Kidney (tissue), 13 donors: ENCODE measurements at regions not wholly inside any gene's neighbourhood (a gene's known extent, or its start where the extent isn't known, plus 50 kb on each side); places are given as distances from the start of the nearest gene placed in this dataset.

Experiments
- DNase-seq, 5 donors: peaks; one replicate each; pipeline ENCODE4 v3.0.0-alpha.2; 2013 to 2020
- FAIRE-seq: peaks from 2 replicates; lab custom pipeline; 2012; peaks lifted over from hg19 to GRCh38; lab: Jason Lieb, UNC
- H3K27ac ChIP-seq, 2 donors: one replicate each; pipeline ENCODE4 v1.7.0; 2013; ENCODE audit warnings: low read depth in 2 of 2, low read length in 2 of 2, inconsistent platforms in 1 of 2
- H3K27me3 ChIP-seq: one replicate; pipeline ENCODE4 v1.7.1; 2013; ENCODE audit warnings: low read length, inconsistent platforms; ENCODE audit not compliant: control insufficient read depth, insufficient read depth
- H3K36me3 ChIP-seq, 3 donors: one replicate each; pipeline versions ENCODE4 v1.7.0 to v1.7.1; 2013; ENCODE audit warnings: low read length in 3 of 3, control low read depth in 1 of 3, inconsistent platforms in 1 of 3; ENCODE audit not compliant: insufficient read depth in 3 of 3, control insufficient read depth in 2 of 3
- H3K4me1 ChIP-seq, 3 donors: one replicate each; pipeline versions ENCODE4 v1.7.0 to v1.7.1; 2013; ENCODE audit warnings: low read length in 3 of 3, inconsistent platforms in 1 of 3, low read depth in 1 of 3; ENCODE audit not compliant: control insufficient read depth in 2 of 3, insufficient read depth in 2 of 3
- H3K4me3 ChIP-seq, 3 donors: one replicate each; pipeline versions ENCODE4 v1.7.0 to v1.8.1; 2013; ENCODE audit warnings: low read length in 3 of 3, control low read depth in 1 of 3, inconsistent platforms in 1 of 3
- H3K9ac ChIP-seq, 3 donors: one replicate each; pipeline versions ENCODE4 v1.7.0 to v1.7.1; 2013; ENCODE audit warnings: low read length in 3 of 3, control low read depth in 1 of 3, inconsistent platforms in 1 of 3
- H3K9me3 ChIP-seq, 3 donors: one replicate each; pipeline versions ENCODE4 v1.7.0 to v1.7.1; 2013; ENCODE audit warnings: low read length in 3 of 3, control low read depth in 1 of 3, inconsistent platforms in 1 of 3; ENCODE audit not compliant: control insufficient read depth in 2 of 3, insufficient read depth in 1 of 3
- intact Hi-C: fragments of 100-400 bp; cut with DNase I; formaldehyde crosslinking; loops from one replicate; pipeline ENCODE4 v1.11.1; 2022
- TF ChIP-seq, protein P1 (sequence below): IDR thresholded peaks from 3 replicates; pipeline ENCODE4 v1.5.1; 2012; ENCODE audit warnings: mild to moderate bottlenecking, moderate library complexity, borderline replicate concordance; ENCODE audit not compliant: insufficient read depth; ENCODE audit errors: extremely low read depth
- donor health status: control.
- donor health status: control.
- donor health status: control.
- donor health status: control.
- donor health status: control.
- donor health status: DM: yes; HTN: yes; CAD: no.
- donor health status: Normal renal cell carcinoma (clear cell type).

DNA sequence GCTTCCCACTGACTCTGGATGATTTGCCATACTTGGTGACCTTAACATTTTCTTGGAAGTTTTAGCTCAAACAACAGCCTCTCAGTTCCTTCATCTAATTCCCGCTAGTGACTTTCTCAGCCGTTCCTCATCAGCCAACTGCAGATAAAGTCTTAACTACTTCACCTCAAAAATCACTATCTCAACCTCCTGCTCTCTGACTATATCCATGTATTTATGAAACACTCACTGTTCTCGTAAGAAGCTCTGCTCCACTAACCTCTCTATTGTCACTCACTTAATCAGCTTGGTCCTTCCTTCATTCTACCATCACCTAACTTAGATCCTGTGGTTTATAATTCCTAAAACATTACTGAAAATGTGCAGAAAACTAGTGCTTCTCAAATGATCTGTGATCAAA is 1551.6 kb downstream of the MRPL39 start:
- Histone ChIP-seq H3K4me1 (no peaks in the 10 kb centered on the region), H3K36me3 (no peaks in the 10 kb centered on the region), H3K27ac (no peak overlapping the region), H3K9me3 (no peaks in the 10 kb centered on the region), H3K4me3 (no peak overlapping the region), H3K9ac (no peak overlapping the region), H3K27me3 (no peaks in the 10 kb centered on the region)
- FAIRE-seq: no peak
- intact Hi-C loops: no loop called here
- no peak for DNase-seq
- TF ChIP-seq, protein P1, sequence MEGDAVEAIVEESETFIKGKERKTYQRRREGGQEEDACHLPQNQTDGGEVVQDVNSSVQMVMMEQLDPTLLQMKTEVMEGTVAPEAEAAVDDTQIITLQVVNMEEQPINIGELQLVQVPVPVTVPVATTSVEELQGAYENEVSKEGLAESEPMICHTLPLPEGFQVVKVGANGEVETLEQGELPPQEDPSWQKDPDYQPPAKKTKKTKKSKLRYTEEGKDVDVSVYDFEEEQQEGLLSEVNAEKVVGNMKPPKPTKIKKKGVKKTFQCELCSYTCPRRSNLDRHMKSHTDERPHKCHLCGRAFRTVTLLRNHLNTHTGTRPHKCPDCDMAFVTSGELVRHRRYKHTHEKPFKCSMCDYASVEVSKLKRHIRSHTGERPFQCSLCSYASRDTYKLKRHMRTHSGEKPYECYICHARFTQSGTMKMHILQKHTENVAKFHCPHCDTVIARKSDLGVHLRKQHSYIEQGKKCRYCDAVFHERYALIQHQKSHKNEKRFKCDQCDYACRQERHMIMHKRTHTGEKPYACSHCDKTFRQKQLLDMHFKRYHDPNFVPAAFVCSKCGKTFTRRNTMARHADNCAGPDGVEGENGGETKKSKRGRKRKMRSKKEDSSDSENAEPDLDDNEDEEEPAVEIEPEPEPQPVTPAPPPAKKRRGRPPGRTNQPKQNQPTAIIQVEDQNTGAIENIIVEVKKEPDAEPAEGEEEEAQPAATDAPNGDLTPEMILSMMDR: no peak

DNA sequence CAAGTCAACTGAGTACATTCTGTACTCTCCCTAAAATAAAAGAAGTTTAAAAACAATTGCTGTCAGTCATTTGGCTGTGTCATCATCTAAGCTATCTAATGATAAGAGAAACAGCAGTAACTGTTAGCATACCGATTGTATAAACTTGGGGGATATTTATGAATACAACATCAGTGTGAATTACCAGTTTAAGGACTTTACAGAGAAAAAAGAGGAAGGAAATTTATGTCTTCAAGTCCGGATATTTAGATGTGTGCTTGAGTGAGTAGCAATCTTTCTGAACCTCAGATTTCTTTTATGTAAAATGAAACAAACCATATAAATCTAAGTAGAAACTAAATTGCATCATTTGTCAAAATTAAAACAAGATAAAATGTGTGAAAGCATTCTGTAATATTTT is 1557.0 kb downstream of the MRPL39 start:
- DNase-seq (no peak), FAIRE-seq (no peak)
- Histone ChIP-seq H3K27ac (no peak overlapping the region), H3K4me3 (no peak overlapping the region), H3K9ac (no peak overlapping the region), H3K9me3 (no peaks in the 10 kb centered on the region), H3K27me3 (no peaks in the 10 kb centered on the region), H3K36me3 (no peaks in the 10 kb centered on the region), H3K4me1 (no peaks in the 10 kb centered on the region)
- TF ChIP-seq, protein P1: no peak
- intact Hi-C loops: no loop called here

DNA sequence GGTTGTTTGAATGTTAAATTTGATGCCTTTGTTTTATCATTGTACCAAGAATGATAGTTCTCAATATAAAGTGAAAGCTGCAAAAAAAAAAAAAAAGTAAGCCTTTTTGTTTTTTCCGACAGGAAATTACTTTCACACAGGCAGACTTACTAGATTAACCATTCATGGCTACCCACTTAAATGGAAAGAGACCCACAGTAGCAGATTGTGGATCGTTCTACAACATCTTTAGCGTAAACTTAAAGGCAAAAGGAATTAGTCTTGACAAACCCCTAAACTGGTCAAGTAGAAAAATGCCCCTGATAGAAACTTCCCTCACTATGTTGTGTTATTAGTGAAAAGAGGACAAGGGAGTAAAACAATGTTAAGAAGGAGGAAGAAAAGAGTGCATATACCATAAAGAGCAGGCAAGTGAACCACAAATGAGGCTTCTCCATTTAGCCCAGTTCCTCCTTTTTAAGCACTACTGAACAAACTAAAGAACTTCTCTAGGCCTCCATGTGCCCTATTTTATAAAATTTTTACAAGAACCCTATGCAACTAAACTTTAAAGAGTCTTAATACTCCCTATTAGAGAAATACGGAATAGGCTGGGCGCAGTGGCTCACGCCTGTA is 1560.3 kb downstream of the MRPL39 start:
- Histone ChIP-seq H3K27ac (no peak overlapping the region), H3K4me1 (no peaks in the 10 kb centered on the region), H3K27me3 (no peaks in the 10 kb centered on the region), H3K4me3 (no peak overlapping the region), H3K9ac (no peak overlapping the region), H3K9me3 (no peaks in the 10 kb centered on the region), H3K36me3 (no peaks in the 10 kb centered on the region)
- intact Hi-C loops: no loop called here
- peak in 1 of 5 donors; percentile 4 for DNase-seq
- FAIRE-seq: no peak
- TF ChIP-seq, protein P1: no peak

DNA sequence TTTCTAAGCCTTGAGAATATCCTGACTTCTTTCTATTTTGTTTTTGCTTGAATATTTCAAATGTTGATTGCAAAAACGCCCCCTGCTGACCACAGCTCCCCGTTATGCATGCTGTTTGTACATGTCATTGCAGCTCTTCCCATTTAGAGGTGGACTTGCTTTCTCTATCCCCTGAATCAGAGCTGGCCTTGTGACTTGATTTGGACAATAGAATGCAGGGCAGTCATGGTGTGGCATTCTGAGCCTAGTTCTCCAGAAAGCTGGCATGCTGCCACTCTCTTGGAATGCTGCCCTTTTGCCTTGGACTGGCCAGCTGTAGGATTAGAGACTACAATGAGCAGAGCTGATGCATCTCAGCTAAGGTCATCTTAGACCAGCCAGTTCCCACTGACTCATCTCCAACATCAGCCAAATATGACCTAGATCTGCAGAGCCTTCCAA is 1561.5 kb downstream of the MRPL39 start:
- H3K27ac ChIP-seq: no peak overlapping the region
- H3K36me3 ChIP-seq: no peaks in the 10 kb centered on the region
- no peaks in the 10 kb centered on the region for H3K9me3 ChIP-seq
- TF ChIP-seq, protein P1: peak; percentile 6
- intact Hi-C loops: no loop called here
- FAIRE-seq: no peak
- H3K9ac ChIP-seq: no peak overlapping the region
- DNase-seq: peak; percentile 10 to 69 (median 30)
- H3K4me1 ChIP-seq: no peaks in the 10 kb centered on the region
- no peak overlapping the region for H3K4me3 ChIP-seq
- H3K27me3 ChIP-seq: no peaks in the 10 kb centered on the region
